HFFc6 (cell line): ENCODE measurements at regions not wholly inside any gene's neighbourhood (a gene's known extent, or its start where the extent isn't known, plus 50 kb on each side); places are given as distances from the start of the nearest gene placed in this dataset.
"Not testable (repeated sequence)": the region's sequence is repeated elsewhere in the genome, so short reads cannot be mapped to it uniquely, and the experiment has no call there.

Source experiments
- DNase-seq: peaks from one replicate; pipeline ENCODE4 v3.0.0-alpha.2; 2018
- H3K27ac Mint-ChIP-seq: 2 replicates; pipeline ENCODE4 v1.8.0; 2020; ENCODE audit warnings: mild to moderate bottlenecking, mixed read lengths
- H3K27me3 Mint-ChIP-seq: 2 replicates; pipeline ENCODE4 v1.8.0; 2021; ENCODE audit warnings: mild to moderate bottlenecking, moderate library complexity, mixed read lengths; ENCODE audit not compliant: insufficient read depth
- H3K36me3 Mint-ChIP-seq: 2 replicates; pipeline ENCODE4 v1.8.0; 2021; ENCODE audit warnings: low read depth, mixed read lengths
- H3K4me1 Mint-ChIP-seq: 2 replicates; pipeline ENCODE4 v1.8.0; 2020; ENCODE audit warnings: low read depth, mixed read lengths
- H3K4me3 Mint-ChIP-seq: 2 replicates; pipeline ENCODE4 v1.8.0; 2020; ENCODE audit warnings: mild to moderate bottlenecking, moderate library complexity, mixed read lengths
- H3K9me3 Mint-ChIP-seq: 2 replicates; pipeline ENCODE4 v1.8.0; 2020; ENCODE audit warnings: mild to moderate bottlenecking, mixed read lengths
- CTCF ChIP-seq: fragments of 200-600 bp; sonication (generic); IDR thresholded peaks from 2 replicates; pipeline ENCODE4 v1.5.0; 2021; ENCODE audit warnings: antibody characterized with exemption, mild to moderate bottlenecking

- Mint-ChIP-seq H3K4me1 (no peaks in the 10 kb centered on the region), H3K27ac (no peak overlapping the region), H3K4me3 (no peak overlapping the region), H3K9me3 (peaks cover 39% of the 10 kb centered on the region), H3K36me3 (no peaks in the 10 kb centered on the region), H3K27me3 (no peaks in the 10 kb centered on the region; the same call in none of the 2 replicates)
- TF ChIP-seq CTCF: no peak
- DNase-seq: no peak
Observed at GRCh38 chr3:36178018-36178417, 202.3 kb upstream of the STAC start.

- H3K36me3 Mint-ChIP-seq: no peaks in the 10 kb centered on the region
- H3K27me3 Mint-ChIP-seq: no peaks in the 10 kb centered on the region; the same call in 1 of the 2 replicates
- peaks cover 29% of the 10 kb centered on the region for H3K9me3 Mint-ChIP-seq
- H3K4me3 Mint-ChIP-seq: no peak overlapping the region
- no peak for TF ChIP-seq CTCF
- H3K27ac Mint-ChIP-seq: no peak overlapping the region
- no peak for DNase-seq
- no peaks in the 10 kb centered on the region for H3K4me1 Mint-ChIP-seq
Observed at GRCh38 chr3:36182024-36182423, 198.3 kb upstream of the STAC start.

- DNase-seq, H3K4me3 Mint-ChIP-seq, H3K27ac Mint-ChIP-seq, H3K36me3 Mint-ChIP-seq, H3K27me3 Mint-ChIP-seq, H3K4me1 Mint-ChIP-seq: not testable (repeated sequence)
- peaks cover 51% of the 10 kb centered on the region for H3K9me3 Mint-ChIP-seq
Observed at GRCh38 chr3:36187197-36187596, 193.1 kb upstream of the STAC start.

GRCh38 chr3:36192901-36193300 lies 187.4 kb upstream of the STAC start:
- no peak for DNase-seq
- Mint-ChIP-seq H3K4me3 (no peak overlapping the region), H3K4me1 (no peaks in the 10 kb centered on the region), H3K9me3 (peaks cover 53% of the 10 kb centered on the region), H3K27ac (no peak overlapping the region), H3K36me3 (no peaks in the 10 kb centered on the region), H3K27me3 (no peaks in the 10 kb centered on the region)
- TF ChIP-seq CTCF: no peak

- DNase-seq: no peak
- Mint-ChIP-seq H3K9me3 (peaks cover 50% of the 10 kb centered on the region), H3K4me3 (no peak overlapping the region), H3K4me1 (no peaks in the 10 kb centered on the region), H3K27me3 (no peaks in the 10 kb centered on the region), H3K27ac (no peak overlapping the region), H3K36me3 (no peaks in the 10 kb centered on the region)
- no peak for TF ChIP-seq CTCF
Observed at GRCh38 chr3:36193448-36193847, 186.9 kb upstream of the STAC start.

- no peak for TF ChIP-seq CTCF
- Mint-ChIP-seq H3K36me3 (no peaks in the 10 kb centered on the region), H3K4me1 (no peaks in the 10 kb centered on the region), H3K9me3 (peaks cover 34% of the 10 kb centered on the region), H3K4me3 (no peak overlapping the region), H3K27me3 (no peaks in the 10 kb centered on the region), H3K27ac (no peak overlapping the region)
- no peak for DNase-seq
Observed at GRCh38 chr3:36196058-36196457, 184.2 kb upstream of the STAC start.
